Astrocyte (in vitro differentiated cells and primary cell): ENCODE measurements at regions not wholly inside any gene's neighbourhood (a gene's known extent, or its start where the extent isn't known, plus 50 kb on each side); places are given as distances from the start of the nearest gene placed in this dataset.
A peak's percentile ranks its signal among the peaks of the same experiment; 100 is the strongest.

Experiments
- DNase-seq: peaks from one replicate; pipeline ENCODE4 v3.0.0-alpha.2; 2010; ENCODE audit warnings: low read depth
- FAIRE-seq: peaks from 2 replicates; lab custom pipeline; 2011; peaks lifted over from hg19 to GRCh38; lab: Jason Lieb, UNC
- H2AFZ ChIP-seq: 2 replicates; pipeline ENCODE4 v1.6.0; 2012; ENCODE audit warnings: low read depth, low read length, inconsistent platforms
- H3K27ac ChIP-seq: 2 replicates; pipeline ENCODE4 v1.5.1; 2011; ENCODE audit warnings: low read depth, low read length, inconsistent platforms
- H3K27me3 ChIP-seq: 2 replicates; pipeline ENCODE4 v1.6.0; 2011; ENCODE audit warnings: low read length, inconsistent platforms; ENCODE audit not compliant: insufficient read depth
- H3K36me3 ChIP-seq: 2 replicates; pipeline ENCODE4 v1.5.1; 2011; ENCODE audit warnings: low read length, inconsistent platforms; ENCODE audit not compliant: insufficient read depth
- H3K4me1 ChIP-seq: 2 replicates; pipeline ENCODE4 v1.5.1; 2011; ENCODE audit warnings: low read length, inconsistent platforms; ENCODE audit not compliant: insufficient read depth
- H3K4me2 ChIP-seq: 2 replicates; pipeline ENCODE4 v1.6.0; 2012; ENCODE audit warnings: low read length, inconsistent platforms
- H3K4me3 ChIP-seq: 2 replicates; pipeline ENCODE4 v1.5.1; 2011; ENCODE audit warnings: low read depth, mild to moderate bottlenecking, low read length, inconsistent platforms; ENCODE audit not compliant: insufficient read depth
- H3K79me2 ChIP-seq: 2 replicates; pipeline ENCODE4 v1.6.0; 2012; ENCODE audit warnings: mild to moderate bottlenecking, low read length, inconsistent platforms; ENCODE audit not compliant: insufficient read depth
- H3K9ac ChIP-seq: 2 replicates; pipeline ENCODE4 v1.6.0; 2012; ENCODE audit warnings: mild to moderate bottlenecking, low read length, inconsistent platforms
- H3K9me3 ChIP-seq: 2 replicates; pipeline ENCODE4 v1.5.1; 2012; ENCODE audit warnings: low read depth, mild to moderate bottlenecking, low read length, inconsistent platforms; ENCODE audit not compliant: insufficient read depth
- H4K20me1 ChIP-seq: 2 replicates; pipeline ENCODE4 v1.6.0; 2012; ENCODE audit warnings: low read length, inconsistent platforms; ENCODE audit not compliant: insufficient read depth
- H3K27ac Mint-ChIP-seq: one replicate; pipeline ENCODE4 v1.8.0; 2021; ENCODE audit warnings: mild to moderate bottlenecking, mixed read lengths; ENCODE audit not compliant: unreplicated experiment
- H3K27me3 Mint-ChIP-seq: one replicate; pipeline ENCODE4 v1.8.0; 2021; ENCODE audit warnings: low read depth, mixed read lengths; ENCODE audit not compliant: unreplicated experiment
- H3K36me3 Mint-ChIP-seq: one replicate; pipeline ENCODE4 v1.8.0; 2021; ENCODE audit warnings: low read depth, mixed read lengths; ENCODE audit not compliant: unreplicated experiment
- H3K4me1 Mint-ChIP-seq: one replicate; pipeline ENCODE4 v1.8.0; 2021; ENCODE audit warnings: low read depth, mixed read lengths; ENCODE audit not compliant: unreplicated experiment
- H3K4me3 Mint-ChIP-seq: one replicate; pipeline ENCODE4 v1.8.0; 2021; ENCODE audit warnings: mild to moderate bottlenecking, moderate library complexity, mixed read lengths; ENCODE audit not compliant: unreplicated experiment
- H3K9me3 Mint-ChIP-seq: one replicate; pipeline ENCODE4 v1.8.0; 2021; ENCODE audit warnings: mild to moderate bottlenecking, mixed read lengths; ENCODE audit not compliant: unreplicated experiment
- EZH2 ChIP-seq: IDR thresholded peaks from 2 replicates; pipeline ENCODE4 v1.6.1; 2012; ENCODE audit warnings: mild to moderate bottlenecking, low read length, inconsistent platforms; ENCODE audit not compliant: insufficient read depth
- TF ChIP-seq, protein P1 (sequence below): IDR thresholded peaks from 2 replicates; pipeline ENCODE4 v1.5.1; 2011; ENCODE audit warnings: low read depth, mild to moderate bottlenecking, inconsistent platforms, low read length, moderate library complexity; ENCODE audit not compliant: insufficient read depth

DNA sequence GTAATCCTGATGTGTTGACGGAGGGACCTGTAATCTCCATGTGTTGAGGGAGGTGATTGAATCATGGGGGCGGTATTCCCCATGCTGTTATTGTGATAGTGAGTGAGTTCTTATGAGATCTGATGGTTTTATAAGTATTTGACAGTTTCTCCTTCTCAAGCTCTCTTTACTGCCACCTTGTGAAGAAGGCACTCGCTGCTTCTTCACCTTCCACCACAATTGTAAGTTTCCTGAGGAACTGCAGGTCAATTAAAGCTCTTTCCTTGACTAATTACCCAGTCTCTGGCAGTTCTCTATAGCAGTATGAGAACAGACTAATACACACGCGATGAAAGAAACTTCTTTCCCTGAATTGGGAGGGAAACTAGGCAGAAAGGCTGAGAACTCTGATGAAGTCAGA is 141.1 kb upstream of the RAD23B start:
- Mint-ChIP-seq H3K36me3 (no peaks in the 10 kb centered on the region), H3K27me3 (peaks cover 9% of the 10 kb centered on the region), H3K9me3 (peaks cover 3% of the 10 kb centered on the region), H3K4me3 (no peak overlapping the region), H3K4me1 (no peaks in the 10 kb centered on the region), H3K27ac (no peak overlapping the region)
- FAIRE-seq (no peak), DNase-seq (no peak)
- H3K79me2 ChIP-seq: no peaks in the 10 kb centered on the region
- H3K27me3 ChIP-seq: no peaks in the 10 kb centered on the region
- no peaks in the 10 kb centered on the region for H3K4me1 ChIP-seq
- H2AFZ ChIP-seq: no peak overlapping the region
- no peak overlapping the region for H3K27ac ChIP-seq
- H3K4me3 ChIP-seq: no peak overlapping the region
- no peak overlapping the region for H3K9ac ChIP-seq
- H3K9me3 ChIP-seq: no peaks in the 10 kb centered on the region
- no peak overlapping the region for H3K4me2 ChIP-seq
- TF ChIP-seq, protein P1, sequence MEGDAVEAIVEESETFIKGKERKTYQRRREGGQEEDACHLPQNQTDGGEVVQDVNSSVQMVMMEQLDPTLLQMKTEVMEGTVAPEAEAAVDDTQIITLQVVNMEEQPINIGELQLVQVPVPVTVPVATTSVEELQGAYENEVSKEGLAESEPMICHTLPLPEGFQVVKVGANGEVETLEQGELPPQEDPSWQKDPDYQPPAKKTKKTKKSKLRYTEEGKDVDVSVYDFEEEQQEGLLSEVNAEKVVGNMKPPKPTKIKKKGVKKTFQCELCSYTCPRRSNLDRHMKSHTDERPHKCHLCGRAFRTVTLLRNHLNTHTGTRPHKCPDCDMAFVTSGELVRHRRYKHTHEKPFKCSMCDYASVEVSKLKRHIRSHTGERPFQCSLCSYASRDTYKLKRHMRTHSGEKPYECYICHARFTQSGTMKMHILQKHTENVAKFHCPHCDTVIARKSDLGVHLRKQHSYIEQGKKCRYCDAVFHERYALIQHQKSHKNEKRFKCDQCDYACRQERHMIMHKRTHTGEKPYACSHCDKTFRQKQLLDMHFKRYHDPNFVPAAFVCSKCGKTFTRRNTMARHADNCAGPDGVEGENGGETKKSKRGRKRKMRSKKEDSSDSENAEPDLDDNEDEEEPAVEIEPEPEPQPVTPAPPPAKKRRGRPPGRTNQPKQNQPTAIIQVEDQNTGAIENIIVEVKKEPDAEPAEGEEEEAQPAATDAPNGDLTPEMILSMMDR: peak; percentile 11
- TF ChIP-seq EZH2: no peak
- no peaks in the 10 kb centered on the region for H4K20me1 ChIP-seq
- H3K36me3 ChIP-seq: no peaks in the 10 kb centered on the region

DNA sequence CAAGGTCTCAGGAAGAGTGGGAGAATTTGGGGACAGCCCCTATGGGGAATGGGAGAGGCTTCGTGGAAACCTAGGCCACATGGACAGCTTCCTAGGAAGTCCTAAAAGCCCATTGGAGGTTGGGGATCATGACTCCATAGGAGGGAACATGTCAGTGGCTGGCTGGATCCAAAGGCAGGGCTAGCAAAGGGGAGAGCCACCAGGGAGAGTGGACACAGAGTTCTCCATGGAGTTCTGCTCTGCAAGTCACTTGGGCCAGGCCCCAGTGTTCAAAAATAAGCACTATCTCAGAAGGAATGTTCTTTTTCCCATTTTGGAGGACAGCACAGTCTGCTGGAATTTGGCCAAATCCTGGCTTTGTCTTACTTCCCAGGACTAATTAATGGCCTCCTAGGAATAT is 140.6 kb upstream of the RAD23B start:
- H3K4me1 ChIP-seq: no peaks in the 10 kb centered on the region
- no peak overlapping the region for H3K27ac Mint-ChIP-seq
- no peak overlapping the region for H3K4me3 Mint-ChIP-seq
- TF ChIP-seq, protein P1: no peak
- TF ChIP-seq EZH2: no peak
- no peak for FAIRE-seq
- H3K9ac ChIP-seq: no peak overlapping the region
- H3K36me3 Mint-ChIP-seq: no peaks in the 10 kb centered on the region
- no peaks in the 10 kb centered on the region for H3K36me3 ChIP-seq
- H2AFZ ChIP-seq: no peak overlapping the region
- H3K27me3 ChIP-seq: no peaks in the 10 kb centered on the region
- H3K4me3 ChIP-seq: no peak overlapping the region
- no peaks in the 10 kb centered on the region for H3K4me1 Mint-ChIP-seq
- no peak overlapping the region for H3K27ac ChIP-seq
- H3K4me2 ChIP-seq: no peak overlapping the region
- no peak for DNase-seq
- H4K20me1 ChIP-seq: no peaks in the 10 kb centered on the region
- peaks cover 9% of the 10 kb centered on the region for H3K27me3 Mint-ChIP-seq
- no peaks in the 10 kb centered on the region for H3K9me3 ChIP-seq
- peaks cover 3% of the 10 kb centered on the region for H3K9me3 Mint-ChIP-seq
- no peaks in the 10 kb centered on the region for H3K79me2 ChIP-seq

DNA sequence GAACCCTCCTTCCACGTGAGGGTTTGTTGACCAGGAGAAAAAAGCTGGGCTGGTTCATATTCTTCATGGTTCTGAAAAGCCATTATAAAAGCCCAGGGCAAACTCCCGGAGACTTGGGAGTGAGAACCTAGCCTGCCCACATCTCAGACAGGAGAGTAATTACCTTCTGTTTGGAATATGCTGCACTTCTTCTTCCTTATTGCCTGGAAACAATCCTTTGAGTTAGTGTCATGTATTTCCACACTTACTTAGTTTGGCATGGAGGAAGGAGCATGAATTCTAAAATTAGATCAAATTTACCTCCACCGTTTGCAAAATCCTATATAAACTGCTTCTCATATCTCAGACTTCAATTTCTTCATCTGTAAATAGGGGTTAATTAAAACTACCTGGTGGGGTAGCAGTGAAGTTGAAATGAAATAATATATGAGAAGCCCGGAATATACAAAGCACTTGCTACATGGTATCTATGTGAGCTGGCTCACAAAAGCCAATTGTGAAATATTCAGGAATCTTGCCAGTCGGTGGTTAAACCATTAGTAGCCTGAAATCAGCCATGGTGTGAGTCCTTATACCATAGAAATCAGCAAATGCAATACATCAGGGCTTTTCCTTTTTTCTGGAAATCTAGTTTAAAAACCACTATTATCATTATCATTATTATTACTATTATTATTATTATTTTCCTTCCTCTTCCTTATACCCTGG is 140.0 kb upstream of the RAD23B start:
- no peak for TF ChIP-seq EZH2
- TF ChIP-seq, protein P1: no peak
- Mint-ChIP-seq H3K9me3 (peaks cover 6% of the 10 kb centered on the region), H3K36me3 (no peaks in the 10 kb centered on the region), H3K4me3 (no peak overlapping the region), H3K27me3 (peaks cover 9% of the 10 kb centered on the region), H3K4me1 (no peaks in the 10 kb centered on the region), H3K27ac (no peak overlapping the region)
- Histone ChIP-seq H3K4me1 (no peaks in the 10 kb centered on the region), H3K4me3 (no peak overlapping the region), H3K79me2 (no peaks in the 10 kb centered on the region), H2AFZ (no peak overlapping the region), H3K9me3 (no peaks in the 10 kb centered on the region), H4K20me1 (no peaks in the 10 kb centered on the region), H3K4me2 (no peak overlapping the region), H3K36me3 (no peaks in the 10 kb centered on the region), H3K27me3 (no peaks in the 10 kb centered on the region), H3K9ac (no peak overlapping the region), H3K27ac (no peak overlapping the region)
- FAIRE-seq (no peak), DNase-seq (peak; percentile 14)
